DOHH2 (cell line): ENCODE measurements at regions not wholly inside any gene's neighbourhood (a gene's known extent, or its start where the extent isn't known, plus 50 kb on each side); places are given as distances from the start of the nearest gene placed in this dataset.

ENCODE experiments used
- H3F3A ChIP-seq: fragments of 200-600 bp; sonication (generic), shearing (Covaris generic); 2 replicates; pipeline ENCODE4 v1.6.0; 2016; ENCODE audit warnings: antibody characterized with exemption, mild to moderate bottlenecking; ENCODE audit not compliant: control insufficient read depth, insufficient read depth
- H3K27ac ChIP-seq: fragments of 200-600 bp; sonication (generic); 2 replicates; pipeline ENCODE4 v1.5.1; 2014; ENCODE audit warnings: low read depth, mild to moderate bottlenecking, low read length, moderate library complexity
- H3K27me3 ChIP-seq: fragments of 200-600 bp; sonication (generic); 2 replicates; pipeline ENCODE4 v1.6.1; 2014; ENCODE audit warnings: mild to moderate bottlenecking, low read length, mixed read lengths; ENCODE audit not compliant: control insufficient read depth
- H3K36me3 ChIP-seq: fragments of 200-600 bp; sonication (generic); 2 replicates; pipeline ENCODE4 v1.6.1; 2014; ENCODE audit warnings: mild to moderate bottlenecking, low read length, moderate library complexity, mixed read lengths; ENCODE audit not compliant: control insufficient read depth
- H3K4me1 ChIP-seq: fragments of 200-600 bp; sonication (generic); 2 replicates; pipeline ENCODE4 v1.6.1; 2014; ENCODE audit warnings: mild to moderate bottlenecking, low read length, mixed read lengths; ENCODE audit not compliant: control insufficient read depth
- H3K4me2 ChIP-seq: fragments of 200-600 bp; sonication (generic); 2 replicates; pipeline ENCODE4 v1.6.0; 2014; ENCODE audit warnings: mild to moderate bottlenecking, low read length, moderate library complexity
- H3K4me3 ChIP-seq: fragments of 200-600 bp; sonication (generic); 2 replicates; pipeline ENCODE4 v1.5.1; 2014; ENCODE audit warnings: mild to moderate bottlenecking, low read length, mixed read lengths
- H3K79me2 ChIP-seq: fragments of 200-600 bp; sonication (generic); 2 replicates; pipeline ENCODE4 v1.6.1; 2014; ENCODE audit warnings: mild to moderate bottlenecking, low read length, mixed read lengths; ENCODE audit not compliant: control insufficient read depth
- H3K9me2 ChIP-seq: fragments of 200-600 bp; sonication (generic); replicated peaks from 2 replicates; pipeline ENCODE4 v1.6.1; 2014; ENCODE audit warnings: mild to moderate bottlenecking, low read length, mixed read lengths; ENCODE audit not compliant: control insufficient read depth
- H3K9me3 ChIP-seq: fragments of 200-600 bp; sonication (generic); 2 replicates; pipeline ENCODE4 v1.6.1; 2014; ENCODE audit warnings: antibody characterized with exemption, low read length, mixed read lengths; ENCODE audit not compliant: control insufficient read depth, insufficient read depth
- H4K20me1 ChIP-seq: fragments of 200-600 bp; sonication (generic); 2 replicates; pipeline ENCODE4 v1.6.0; 2014; ENCODE audit warnings: low read depth, mild to moderate bottlenecking, antibody characterized with exemption, low read length, moderate library complexity; ENCODE audit not compliant: control insufficient read depth, insufficient read depth
- EZH2phosphoT487 ChIP-seq: fragments of 200-600 bp; sonication (generic); IDR thresholded peaks from 2 replicates; pipeline ENCODE4 v1.6.1; 2017; ENCODE audit warnings: borderline replicate concordance, mild to moderate bottlenecking, antibody characterized with exemption, low read length, moderate library complexity, mixed read lengths
- TF ChIP-seq, protein P1 (sequence below): fragments of 200-600 bp; sonication (generic); IDR thresholded peaks from one replicate; pipeline ENCODE4 v1.5.1; 2014; ENCODE audit warnings: antibody characterized with exemption, mild to moderate bottlenecking, low read depth, low read length; ENCODE audit not compliant: poor library complexity, severe bottlenecking

DNA sequence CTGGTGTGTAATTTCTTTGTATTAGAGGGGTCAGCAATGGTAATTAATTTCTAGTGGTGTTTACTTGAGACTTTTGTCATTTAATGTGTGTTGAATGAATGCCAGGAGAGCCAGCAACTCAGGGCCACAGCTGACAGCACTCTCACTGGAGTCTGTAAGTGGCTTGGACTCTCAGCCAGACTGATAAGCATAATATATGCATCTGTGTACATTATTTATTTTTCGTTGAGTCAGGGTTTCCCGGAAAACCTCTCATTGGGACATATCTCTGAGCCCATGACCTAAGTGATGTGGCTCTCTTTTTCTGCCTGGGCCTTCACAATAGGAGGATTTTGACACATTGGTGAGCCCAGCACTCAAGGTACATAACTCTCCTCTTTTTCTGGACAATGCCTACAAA is 1007.8 kb upstream of the TSPY4 start:
- no peaks in the 10 kb centered on the region for H3F3A ChIP-seq
- no peaks in the 10 kb centered on the region for H4K20me1 ChIP-seq
- H3K4me3 ChIP-seq = no peak overlapping the region
- no peaks in the 10 kb centered on the region for H3K4me1 ChIP-seq
- H3K27me3 ChIP-seq = no peaks in the 10 kb centered on the region
- no peak overlapping the region for H3K4me2 ChIP-seq
- H3K79me2 ChIP-seq = no peaks in the 10 kb centered on the region
- H3K9me3 ChIP-seq = no peaks in the 10 kb centered on the region
- H3K36me3 ChIP-seq = no peaks in the 10 kb centered on the region
- no peak overlapping the region for H3K27ac ChIP-seq
- TF ChIP-seq EZH2phosphoT487 = no peak
- TF ChIP-seq, protein P1, sequence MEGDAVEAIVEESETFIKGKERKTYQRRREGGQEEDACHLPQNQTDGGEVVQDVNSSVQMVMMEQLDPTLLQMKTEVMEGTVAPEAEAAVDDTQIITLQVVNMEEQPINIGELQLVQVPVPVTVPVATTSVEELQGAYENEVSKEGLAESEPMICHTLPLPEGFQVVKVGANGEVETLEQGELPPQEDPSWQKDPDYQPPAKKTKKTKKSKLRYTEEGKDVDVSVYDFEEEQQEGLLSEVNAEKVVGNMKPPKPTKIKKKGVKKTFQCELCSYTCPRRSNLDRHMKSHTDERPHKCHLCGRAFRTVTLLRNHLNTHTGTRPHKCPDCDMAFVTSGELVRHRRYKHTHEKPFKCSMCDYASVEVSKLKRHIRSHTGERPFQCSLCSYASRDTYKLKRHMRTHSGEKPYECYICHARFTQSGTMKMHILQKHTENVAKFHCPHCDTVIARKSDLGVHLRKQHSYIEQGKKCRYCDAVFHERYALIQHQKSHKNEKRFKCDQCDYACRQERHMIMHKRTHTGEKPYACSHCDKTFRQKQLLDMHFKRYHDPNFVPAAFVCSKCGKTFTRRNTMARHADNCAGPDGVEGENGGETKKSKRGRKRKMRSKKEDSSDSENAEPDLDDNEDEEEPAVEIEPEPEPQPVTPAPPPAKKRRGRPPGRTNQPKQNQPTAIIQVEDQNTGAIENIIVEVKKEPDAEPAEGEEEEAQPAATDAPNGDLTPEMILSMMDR = no peak
- no peaks in the 10 kb centered on the region for H3K9me2 ChIP-seq

DNA sequence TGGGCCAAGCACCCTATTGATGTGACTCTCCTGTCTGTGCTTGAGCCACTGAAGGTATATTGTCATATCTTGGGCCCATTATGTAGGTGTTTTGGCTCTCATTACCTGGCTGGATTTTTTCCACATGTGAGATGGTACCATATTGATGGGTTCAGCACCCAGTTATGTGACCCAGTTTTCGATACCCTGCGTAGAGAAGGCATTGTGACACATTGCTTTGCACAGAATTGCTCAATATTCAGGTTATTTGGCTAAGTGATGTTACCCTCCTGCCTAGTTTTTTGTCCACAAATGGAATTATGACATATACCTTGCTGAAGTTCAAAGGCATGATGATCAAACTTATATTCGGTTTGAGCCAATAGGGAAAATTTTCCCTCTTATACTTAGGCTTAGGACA is 1007.3 kb upstream of the TSPY4 start:
- H3F3A ChIP-seq = no peaks in the 10 kb centered on the region

DNA sequence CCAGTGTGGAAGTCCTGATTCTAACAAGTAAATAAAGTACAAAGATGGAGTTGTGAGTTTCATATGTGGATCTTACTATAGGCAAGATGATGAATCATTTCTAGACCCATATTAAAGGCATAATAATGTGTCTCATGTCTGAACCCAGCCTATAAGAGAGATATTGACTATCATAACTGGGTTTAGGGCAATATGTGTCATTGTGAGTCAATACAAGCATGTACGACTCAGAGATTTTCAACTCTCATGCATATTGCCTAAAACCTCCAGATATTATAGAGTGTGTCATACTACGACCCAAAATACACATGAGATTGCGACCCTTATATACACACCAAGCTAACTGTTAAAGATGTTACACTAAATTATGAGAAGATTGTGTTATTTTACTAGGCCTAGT is 1003.9 kb upstream of the TSPY4 start:
- H3K79me2 ChIP-seq = no peaks in the 10 kb centered on the region
- H3K4me2 ChIP-seq = no peak overlapping the region
- no peak overlapping the region for H3K4me3 ChIP-seq
- no peaks in the 10 kb centered on the region for H3K9me2 ChIP-seq
- H3K27ac ChIP-seq = no peak overlapping the region
- H3K4me1 ChIP-seq = no peaks in the 10 kb centered on the region
- H4K20me1 ChIP-seq = no peaks in the 10 kb centered on the region
- H3K27me3 ChIP-seq = no peaks in the 10 kb centered on the region
- no peak for TF ChIP-seq EZH2phosphoT487
- H3F3A ChIP-seq = no peaks in the 10 kb centered on the region
- no peaks in the 10 kb centered on the region for H3K36me3 ChIP-seq
- H3K9me3 ChIP-seq = no peaks in the 10 kb centered on the region

More for the DNA sequence above, 1007.3 kb upstream of the TSPY4 start:
- Histone ChIP-seq H3K9me3 (no peaks in the 10 kb centered on the region), H3K79me2 (no peaks in the 10 kb centered on the region), H3K27ac (no peak overlapping the region), H3K36me3 (no peaks in the 10 kb centered on the region), H3K9me2 (no peaks in the 10 kb centered on the region), H3K4me3 (no peak overlapping the region), H3K4me2 (no peak overlapping the region), H4K20me1 (no peaks in the 10 kb centered on the region), H3K27me3 (no peaks in the 10 kb centered on the region), H3K4me1 (no peaks in the 10 kb centered on the region)
- TF ChIP-seq, protein P1 = no peak
- no peak for TF ChIP-seq EZH2phosphoT487

DNA sequence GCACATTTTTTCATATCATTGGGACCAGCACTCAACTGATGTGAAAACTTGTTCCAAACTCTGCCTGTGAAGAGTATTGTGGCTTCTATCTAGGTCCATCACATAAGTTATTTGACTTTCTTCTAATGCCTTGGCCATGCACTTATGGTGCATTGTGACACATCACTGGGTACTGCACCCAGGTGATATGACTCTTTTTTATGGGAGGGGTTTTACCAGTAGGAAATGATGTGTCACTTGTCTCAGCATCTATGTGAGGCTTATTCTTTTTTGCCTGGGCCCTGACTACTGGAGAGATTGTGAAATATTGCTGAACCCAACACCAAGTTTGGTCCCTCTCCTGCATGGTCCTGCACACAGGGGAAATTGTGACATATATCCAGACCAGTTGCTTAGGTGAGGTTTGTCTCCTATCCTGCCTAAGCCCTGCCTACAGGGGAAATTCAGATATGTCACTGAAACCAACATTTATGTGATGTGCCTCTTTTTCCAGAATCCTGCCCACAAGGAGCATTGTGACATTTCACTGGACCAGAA is 1001.9 kb upstream of the TSPY4 start:
- H3K36me3 ChIP-seq = no peaks in the 10 kb centered on the region
- no peak overlapping the region for H3K27ac ChIP-seq
- no peaks in the 10 kb centered on the region for H4K20me1 ChIP-seq
- H3K4me2 ChIP-seq = no peak overlapping the region
- no peaks in the 10 kb centered on the region for H3K9me3 ChIP-seq
- TF ChIP-seq, protein P1 = no peak
- no peak for TF ChIP-seq EZH2phosphoT487
- H3K4me3 ChIP-seq = no peak overlapping the region
- H3F3A ChIP-seq = no peaks in the 10 kb centered on the region
- H3K27me3 ChIP-seq = no peaks in the 10 kb centered on the region
- H3K4me1 ChIP-seq = no peaks in the 10 kb centered on the region
- H3K79me2 ChIP-seq = no peaks in the 10 kb centered on the region
- H3K9me2 ChIP-seq = no peaks in the 10 kb centered on the region
